OCI-LY3 (cell line): ENCODE measurements at regions not wholly inside any gene's neighbourhood (a gene's known extent, or its start where the extent isn't known, plus 50 kb on each side); places are given as distances from the start of the nearest gene placed in this dataset.

ENCODE experiments used
- CTCF ChIP-seq: fragments of 200-600, 300-600 bp; sonication (generic); IDR thresholded peaks from 2 replicates; pipeline ENCODE4 v1.5.1; 2014; ENCODE audit warnings: antibody characterized with exemption, low read length, low read depth
- EZH2phosphoT487 ChIP-seq: fragments of 200-600 bp; shearing (Covaris generic); IDR thresholded peaks from 2 replicates; pipeline ENCODE4 v1.6.1; 2018; ENCODE audit warnings: antibody characterized with exemption, mixed run types, low read depth

- TF ChIP-seq CTCF (no peak), EZH2phosphoT487 (no peak)
Measured at GRCh38 chr6:140854318-140854717, 1278.4 kb upstream of the GJE1 start.
